ENCODE measurements at regions not wholly inside any gene's neighbourhood (a gene's known extent, or its start where the extent isn't known, plus 50 kb on each side); places are given as distances from the start of the nearest gene placed in this dataset.

- TF ChIP-seq, protein P1, sequence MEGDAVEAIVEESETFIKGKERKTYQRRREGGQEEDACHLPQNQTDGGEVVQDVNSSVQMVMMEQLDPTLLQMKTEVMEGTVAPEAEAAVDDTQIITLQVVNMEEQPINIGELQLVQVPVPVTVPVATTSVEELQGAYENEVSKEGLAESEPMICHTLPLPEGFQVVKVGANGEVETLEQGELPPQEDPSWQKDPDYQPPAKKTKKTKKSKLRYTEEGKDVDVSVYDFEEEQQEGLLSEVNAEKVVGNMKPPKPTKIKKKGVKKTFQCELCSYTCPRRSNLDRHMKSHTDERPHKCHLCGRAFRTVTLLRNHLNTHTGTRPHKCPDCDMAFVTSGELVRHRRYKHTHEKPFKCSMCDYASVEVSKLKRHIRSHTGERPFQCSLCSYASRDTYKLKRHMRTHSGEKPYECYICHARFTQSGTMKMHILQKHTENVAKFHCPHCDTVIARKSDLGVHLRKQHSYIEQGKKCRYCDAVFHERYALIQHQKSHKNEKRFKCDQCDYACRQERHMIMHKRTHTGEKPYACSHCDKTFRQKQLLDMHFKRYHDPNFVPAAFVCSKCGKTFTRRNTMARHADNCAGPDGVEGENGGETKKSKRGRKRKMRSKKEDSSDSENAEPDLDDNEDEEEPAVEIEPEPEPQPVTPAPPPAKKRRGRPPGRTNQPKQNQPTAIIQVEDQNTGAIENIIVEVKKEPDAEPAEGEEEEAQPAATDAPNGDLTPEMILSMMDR (IDR thresholded peaks at IDR 0.05), result no peak
- TF ChIP-seq POLR2A (IDR thresholded peaks at IDR 0.05), result no peak
Measured at GRCh38 chr12:124179936-124180607, 114.8 kb upstream of the RFLNA start.
